ENCODE measurements at regions not wholly inside any gene's neighbourhood (a gene's known extent, or its start where the extent isn't known, plus 50 kb on each side); places are given as distances from the start of the nearest gene placed in this dataset.

- TF ChIP-seq POLR2A (IDR thresholded peaks at IDR 0.05; ENCODE audit: low read length) = no peak
- no peak for TF ChIP-seq GATA1 (IDR thresholded peaks at IDR 0.05; ENCODE audit: low read depth, low read length)
These were observed 211.0 kb downstream of the IPO8 start for GRCh38 chr12:30484658-30485057.
